OCI-LY1 (cell line): ENCODE measurements at regions not wholly inside any gene's neighbourhood (a gene's known extent, or its start where the extent isn't known, plus 50 kb on each side); places are given as distances from the start of the nearest gene placed in this dataset.

Source experiments
- H2AFZ ChIP-seq: fragments of 200-600 bp; sonication (generic), shearing (Covaris generic); 2 replicates; pipeline ENCODE4 v1.6.0; 2014; ENCODE audit warnings: antibody characterized with exemption, mild to moderate bottlenecking, low read length
- H3F3A ChIP-seq: fragments of 200-600 bp; sonication (generic), shearing (Covaris generic); 2 replicates; pipeline ENCODE4 v1.6.0; 2014; ENCODE audit warnings: mild to moderate bottlenecking, antibody characterized with exemption, low read length, moderate library complexity; ENCODE audit not compliant: insufficient read depth
- H3K27ac ChIP-seq: fragments of 200-600 bp; sonication (generic); 2 replicates; pipeline ENCODE4 v1.5.1; 2014; ENCODE audit warnings: low read length, mixed run types, mild to moderate bottlenecking, low read depth; ENCODE audit not compliant: poor library complexity, severe bottlenecking
- H3K27me3 ChIP-seq: fragments of 200-600 bp; sonication (generic); 2 replicates; pipeline ENCODE4 v1.6.0; 2014; ENCODE audit warnings: antibody characterized with exemption, mild to moderate bottlenecking, low read length, moderate library complexity; ENCODE audit not compliant: insufficient read depth
- H3K36me3 ChIP-seq: fragments of 200-600 bp; sonication (generic); 2 replicates; pipeline ENCODE4 v1.6.1; 2014; ENCODE audit warnings: mild to moderate bottlenecking, antibody characterized with exemption, low read length, moderate library complexity, mixed read lengths; ENCODE audit not compliant: insufficient read depth
- H3K4me1 ChIP-seq: fragments of 200-600 bp; sonication (generic); 2 replicates; pipeline ENCODE4 v1.5.1; 2014; ENCODE audit warnings: mild to moderate bottlenecking, low read length, moderate library complexity; ENCODE audit not compliant: insufficient read depth, severe bottlenecking
- H3K4me2 ChIP-seq: fragments of 200-600 bp; sonication (generic), shearing (Covaris generic); 2 replicates; pipeline ENCODE4 v1.6.1; 2014; ENCODE audit warnings: low read length
- H3K4me3 ChIP-seq: fragments of 200-600 bp; sonication (generic); 2 replicates; pipeline ENCODE4 v1.5.1; 2014; ENCODE audit warnings: low read length, low read depth, mild to moderate bottlenecking, mixed read lengths; ENCODE audit not compliant: poor library complexity, severe bottlenecking
- H3K79me2 ChIP-seq: fragments of 200-600 bp; shearing (Covaris generic); 2 replicates; pipeline ENCODE4 v1.6.1; 2016; ENCODE audit warnings: mixed run types, low read length, mixed read lengths; ENCODE audit not compliant: insufficient read depth
- H3K9ac ChIP-seq: fragments of 200-600 bp; sonication (generic), shearing (Covaris generic); 2 replicates; pipeline ENCODE4 v1.6.1; 2014; ENCODE audit warnings: mild to moderate bottlenecking, low read length, mixed read lengths
- H3K9me2 ChIP-seq: fragments of 200-600 bp; sonication (generic), shearing (Covaris generic); 2 replicates; pipeline ENCODE4 v1.6.1; 2014; ENCODE audit warnings: low read depth, mild to moderate bottlenecking, low read length, mixed read lengths
- H3K9me3 ChIP-seq: fragments of 200-600 bp; shearing (Covaris generic); 2 replicates; pipeline ENCODE4 v1.6.1; 2014; ENCODE audit warnings: low read length, mixed read lengths
- H4K20me1 ChIP-seq: fragments of 200-600 bp; sonication (generic), shearing (Covaris generic); 2 replicates; pipeline ENCODE4 v1.6.0; 2016; ENCODE audit warnings: mild to moderate bottlenecking, low read length; ENCODE audit not compliant: insufficient read depth
- CTCF ChIP-seq: fragments of 200-600 bp; sonication (generic), shearing (Covaris generic); IDR thresholded peaks from 2 replicates; pipeline ENCODE4 v1.5.1; 2017; ENCODE audit warnings: mild to moderate bottlenecking, antibody characterized with exemption, low read length, moderate library complexity, mixed read lengths
- EZH2 ChIP-seq: fragments of 200-600 bp; sonication (generic), shearing (Covaris generic); IDR thresholded peaks from 2 replicates; pipeline ENCODE4 v1.8.0; 2017; ENCODE audit warnings: borderline replicate concordance, mixed run types, mild to moderate bottlenecking, antibody characterized with exemption, low read length, moderate library complexity, mixed read lengths

GRCh38 chr12:19896534-19896933, 457.2 kb downstream of the AEBP2 start:
- no peaks in the 10 kb centered on the region for H3K79me2 ChIP-seq
- no peaks in the 10 kb centered on the region for H3K36me3 ChIP-seq
- peaks cover 10% of the 10 kb centered on the region for H3K4me1 ChIP-seq
- no peak overlapping the region for H3K4me3 ChIP-seq
- no peak overlapping the region for H3K9ac ChIP-seq
- no peak overlapping the region for H3K4me2 ChIP-seq
- no peak overlapping the region for H2AFZ ChIP-seq
- H3K27me3 ChIP-seq = no peaks in the 10 kb centered on the region
- TF ChIP-seq CTCF (no peak), EZH2 (no peak)
- H3F3A ChIP-seq = no peaks in the 10 kb centered on the region
- no peaks in the 10 kb centered on the region for H4K20me1 ChIP-seq
- H3K9me2 ChIP-seq = no peaks in the 10 kb centered on the region
- no peak overlapping the region for H3K27ac ChIP-seq
- H3K9me3 ChIP-seq = no peaks in the 10 kb centered on the region

GRCh38 chr12:19897900-19898408, 458.7 kb downstream of the AEBP2 start:
- Histone ChIP-seq H3K79me2 (no peaks in the 10 kb centered on the region), H3K4me1 (peaks cover 10% of the 10 kb centered on the region), H3K27me3 (no peaks in the 10 kb centered on the region), H3K9ac (no peak overlapping the region), H3K4me2 (no peak overlapping the region), H3K4me3 (no peak overlapping the region), H3K27ac (no peak overlapping the region), H3K9me2 (no peaks in the 10 kb centered on the region), H3K36me3 (no peaks in the 10 kb centered on the region), H4K20me1 (no peaks in the 10 kb centered on the region), H3F3A (no peaks in the 10 kb centered on the region), H2AFZ (no peak overlapping the region), H3K9me3 (no peaks in the 10 kb centered on the region)
- TF ChIP-seq CTCF (no peak), EZH2 (no peak)

- no peaks in the 10 kb centered on the region for H3K9me2 ChIP-seq
- H3K9me3 ChIP-seq = no peaks in the 10 kb centered on the region
- no peak overlapping the region for H3K9ac ChIP-seq
- H2AFZ ChIP-seq = no peak overlapping the region
- H4K20me1 ChIP-seq = no peaks in the 10 kb centered on the region
- no peak overlapping the region for H3K27ac ChIP-seq
- H3F3A ChIP-seq = no peaks in the 10 kb centered on the region
- H3K79me2 ChIP-seq = no peaks in the 10 kb centered on the region
- no peaks in the 10 kb centered on the region for H3K27me3 ChIP-seq
- no peak overlapping the region for H3K4me3 ChIP-seq
- TF ChIP-seq CTCF (no peak), EZH2 (no peak)
- no peak overlapping the region for H3K4me2 ChIP-seq
- no peaks in the 10 kb centered on the region for H3K36me3 ChIP-seq
- no peaks in the 10 kb centered on the region for H3K4me1 ChIP-seq
Measured at GRCh38 chr12:19901841-19902240, 462.5 kb downstream of the AEBP2 start.
